GM21786 (cell line): ENCODE measurements at regions not wholly inside any gene's neighbourhood (a gene's known extent, or its start where the extent isn't known, plus 50 kb on each side); places are given as distances from the start of the nearest gene placed in this dataset.
"Not testable (repeated sequence)": the region's sequence is repeated elsewhere in the genome, so short reads cannot be mapped to it uniquely, and the experiment has no call there.

ENCODE experiments used
- ATAC-seq: cut with Tn5 transposase; IDR thresholded peaks from one replicate; pipeline ENCODE4 v1.9.1; 2021; ENCODE audit not compliant: unreplicated experiment

DNA sequence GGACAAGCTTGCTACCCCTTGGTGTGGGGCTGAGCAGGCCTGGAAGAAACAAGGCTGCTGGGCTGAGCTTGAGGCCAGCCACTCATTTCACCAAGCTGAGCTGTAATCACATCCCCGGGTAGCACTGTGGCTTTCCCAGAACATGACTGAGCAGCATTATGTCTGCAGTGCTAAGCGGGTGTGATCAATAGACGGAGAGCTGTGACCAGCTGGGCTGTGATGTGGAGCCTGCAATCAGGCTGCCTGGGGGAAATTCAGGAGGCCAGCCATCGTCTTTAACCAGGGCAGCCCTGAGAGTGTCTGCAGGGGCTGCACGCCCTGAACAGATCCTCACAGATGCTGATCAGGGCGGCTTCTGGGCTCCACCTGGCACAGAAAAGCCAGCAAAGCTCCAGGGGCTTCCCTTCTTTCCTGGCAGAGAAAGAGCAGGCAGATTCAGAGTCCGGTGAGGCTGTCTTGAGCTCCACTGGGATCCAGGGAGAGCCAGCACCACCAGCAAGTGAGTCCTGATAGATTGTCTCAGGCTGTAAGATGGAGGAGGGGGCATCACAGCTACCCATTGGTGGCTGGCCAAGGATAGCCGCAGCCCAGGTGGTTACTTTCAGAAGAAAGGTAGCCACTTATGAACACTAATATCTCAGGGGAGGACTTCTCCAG is 165.9 kb downstream of the NRN1 start:
- no peak for ATAC-seq

- ATAC-seq: no peak
These were observed 167.9 kb downstream of the NRN1 start for GRCh38 chr6:5838656-5839396.

- no peak for ATAC-seq
These were observed 169.4 kb downstream of the NRN1 start for GRCh38 chr6:5837323-5837722.

- not testable (repeated sequence) for ATAC-seq
These were observed 170.1 kb downstream of the NRN1 start for GRCh38 chr6:5836597-5836996.

DNA sequence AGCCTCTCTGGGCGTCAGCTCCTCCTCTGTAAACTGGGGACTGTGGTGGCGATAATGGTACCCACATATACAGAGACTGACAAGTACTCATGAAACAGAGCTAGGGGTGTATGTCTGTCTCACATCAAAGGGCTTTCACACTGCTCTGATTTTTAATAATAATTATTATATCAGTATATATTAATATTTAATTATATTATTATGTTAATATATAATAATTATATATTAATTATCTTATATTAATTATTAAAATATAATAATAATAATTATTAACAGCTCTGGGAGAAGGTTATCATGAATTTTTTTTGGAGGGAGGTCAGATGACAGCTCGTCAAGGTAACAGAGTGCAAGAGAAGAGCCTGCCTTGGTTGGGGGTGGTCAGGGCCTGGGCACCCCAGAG is 173.6 kb downstream of the NRN1 start:
- ATAC-seq: no peak

DNA sequence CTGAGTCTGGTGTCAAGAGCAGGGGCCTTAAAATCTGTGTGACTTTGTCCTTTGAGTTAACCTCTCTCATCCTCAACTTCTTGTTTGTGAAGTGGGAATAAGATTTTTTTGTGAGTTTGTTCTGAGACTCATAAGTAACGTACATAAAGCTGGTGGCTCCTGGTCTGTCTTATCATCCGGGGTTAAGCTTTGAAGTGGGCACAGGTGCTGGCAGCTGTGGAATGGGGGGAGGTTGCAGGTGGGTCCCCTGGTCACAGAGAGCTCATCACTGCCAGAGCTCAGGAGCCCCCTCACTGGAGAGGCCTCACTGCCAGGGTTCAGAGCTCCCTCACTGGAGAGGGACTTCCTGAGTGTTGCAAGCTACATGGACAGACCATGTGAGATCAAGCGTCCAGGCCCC is 174.1 kb downstream of the NRN1 start:
- no peak for ATAC-seq

DNA sequence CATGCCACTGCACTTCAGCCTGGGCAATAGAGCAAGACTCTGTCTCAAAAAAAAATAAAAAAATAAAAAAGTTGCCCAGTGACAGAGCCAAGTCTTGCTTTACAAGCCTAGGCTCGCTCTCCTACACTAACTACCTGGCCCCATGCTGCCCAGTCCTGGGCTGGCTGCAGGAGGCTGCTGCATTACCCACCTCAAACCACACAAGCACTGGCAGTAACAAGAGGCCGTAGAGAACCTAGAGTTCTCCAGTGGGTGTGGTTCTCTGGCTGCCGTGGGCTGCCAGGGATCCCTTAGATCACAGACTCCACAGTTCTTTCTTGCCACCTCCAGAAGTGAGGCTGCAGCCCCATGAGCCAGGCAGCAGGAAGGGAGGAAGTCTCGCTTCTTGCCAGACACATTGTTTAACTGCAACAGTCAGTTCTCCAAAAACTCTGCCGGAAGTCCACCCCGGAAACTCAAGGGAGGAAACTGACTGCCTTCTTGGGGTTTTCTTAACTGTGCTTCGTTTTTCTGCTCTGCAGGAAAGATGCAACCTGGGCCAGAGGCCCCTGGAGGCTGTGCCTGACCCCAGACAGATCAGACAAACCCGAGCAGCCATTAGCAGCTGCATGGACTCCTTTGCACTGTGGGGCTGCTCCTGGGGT is 175.4 kb downstream of the NRN1 start:
- ATAC-seq: not testable (repeated sequence)

DNA sequence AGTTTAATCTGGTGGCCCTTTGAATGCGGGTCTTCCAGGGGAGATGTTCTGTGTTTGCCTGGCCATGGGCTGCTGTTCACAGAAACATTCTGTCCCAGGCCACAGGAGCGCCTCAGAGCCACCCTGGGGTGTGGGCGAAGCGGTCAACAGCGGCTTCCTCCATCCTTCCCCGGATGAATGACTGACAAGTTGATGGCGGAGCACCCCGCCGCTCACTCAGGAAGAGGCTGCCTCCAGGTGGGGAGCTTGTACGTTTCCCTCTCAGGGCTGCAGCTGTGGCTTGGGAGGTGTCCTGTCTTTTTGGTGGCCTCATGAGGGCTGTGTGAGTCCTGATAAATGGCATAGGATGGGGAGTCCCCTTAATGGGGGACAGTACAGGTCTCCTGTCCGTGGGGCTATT is 178.4 kb downstream of the NRN1 start:
- ATAC-seq: no peak

DNA sequence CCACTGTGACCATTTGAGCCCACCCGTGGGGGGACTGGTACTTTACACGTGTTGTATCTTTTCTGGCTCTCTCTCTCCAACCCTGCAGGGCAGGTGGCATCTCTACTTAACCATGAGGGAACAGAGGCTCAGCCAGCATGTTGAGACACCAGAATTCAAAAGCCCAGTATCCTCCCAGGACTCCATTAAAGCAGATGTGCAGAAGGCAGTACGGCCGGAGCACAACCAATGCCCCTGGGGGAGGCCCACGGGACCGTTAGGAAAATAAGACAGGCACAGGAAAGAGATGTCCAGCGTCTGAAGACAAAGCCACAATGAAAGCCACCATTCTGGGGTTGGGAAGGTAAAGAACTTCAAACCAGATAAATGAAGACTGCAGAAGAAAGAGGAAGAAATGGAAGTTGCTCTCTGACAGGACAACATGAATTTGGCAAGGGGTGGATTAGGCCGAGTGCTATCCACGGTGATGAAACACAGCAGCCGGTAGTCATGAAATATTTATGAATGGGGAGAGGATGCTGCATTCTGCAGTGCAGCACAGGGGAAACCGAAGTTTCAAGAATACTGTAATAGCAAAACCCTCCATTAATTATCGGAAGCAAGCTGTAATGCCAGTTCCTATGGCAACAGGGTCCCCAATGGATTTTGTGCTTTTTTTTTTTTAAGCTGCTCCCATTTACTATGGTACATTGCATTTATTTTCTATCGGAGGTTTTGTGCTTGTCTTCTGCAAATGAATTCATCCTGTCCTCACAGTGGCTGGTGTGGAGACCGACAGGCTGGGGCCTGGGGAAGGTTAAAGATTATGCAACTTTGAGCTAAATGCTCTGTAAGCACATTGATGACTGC is 179.4 kb downstream of the NRN1 start:
- ATAC-seq: no peak

DNA sequence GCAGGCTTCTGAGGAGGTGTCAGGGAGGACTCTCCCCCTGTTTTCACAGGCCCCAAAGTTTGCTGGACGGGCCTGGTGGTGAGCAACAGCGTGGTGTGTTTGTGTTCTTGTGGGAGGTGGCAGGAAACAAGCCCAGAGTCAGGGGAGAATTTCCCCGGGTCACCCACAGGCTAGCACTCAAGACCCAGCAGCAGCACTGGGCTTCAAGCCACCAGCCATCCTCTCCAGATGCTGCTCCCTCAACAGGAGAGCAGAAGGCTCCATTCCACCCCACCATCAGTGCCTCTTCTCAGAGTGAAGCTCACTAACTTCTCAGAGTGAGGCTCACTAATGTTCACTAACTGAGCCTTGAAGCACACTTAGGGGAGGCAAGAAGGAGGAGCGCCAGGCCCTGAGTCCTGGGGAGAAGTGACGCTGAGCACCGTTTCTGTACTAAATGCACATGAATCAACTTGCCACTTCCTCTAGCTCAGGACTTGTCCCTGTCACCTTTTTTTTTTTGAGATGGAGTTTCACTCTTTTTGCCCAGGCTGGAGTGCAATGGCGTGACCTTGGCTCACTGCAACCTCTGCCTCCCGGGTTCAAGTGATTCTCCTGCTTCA is 182.2 kb downstream of the NRN1 start:
- not testable (repeated sequence) for ATAC-seq
